NCI-H2171 treated with DMSO at 0.1 percent for 48 hours (cell line): ENCODE measurements at regions not wholly inside any gene's neighbourhood (a gene's known extent, or its start where the extent isn't known, plus 50 kb on each side); places are given as distances from the start of the nearest gene placed in this dataset.

ENCODE experiments used
- DNase-seq: peaks from one replicate; lab custom pipeline; 2025; lab: John Stamatoyannopoulos, UW

- DNase-seq, result no peak
Measured at GRCh38 chr2:180143633-180144337, 136.7 kb upstream of the CWC22 start.

- no peak for DNase-seq
Measured at GRCh38 chr2:180141600-180141999, 134.5 kb upstream of the CWC22 start.

GRCh38 chr2:180133736-180134135 is 126.6 kb upstream of the CWC22 start:
- no peak for DNase-seq

- DNase-seq, result peak; percentile 31
Measured at GRCh38 chr2:180130403-180130802, 123.3 kb upstream of the CWC22 start.

GRCh38 chr2:180128861-180129260 is 121.8 kb upstream of the CWC22 start:
- DNase-seq, result no peak

GRCh38 chr2:180125245-180125962 is 118.3 kb upstream of the CWC22 start:
- peak; percentile 94 for DNase-seq

GRCh38 chr2:180124273-180125139 is 117.4 kb upstream of the CWC22 start:
- peak; percentile 79 for DNase-seq

- no peak for DNase-seq
Measured at GRCh38 chr2:180122874-180123273, 115.8 kb upstream of the CWC22 start.

GRCh38 chr2:180115675-180116074 is 108.6 kb upstream of the CWC22 start:
- no peak for DNase-seq

GRCh38 chr2:180115269-180115668 is 108.2 kb upstream of the CWC22 start:
- DNase-seq, result no peak

GRCh38 chr2:180111901-180112300 is 104.8 kb upstream of the CWC22 start:
- DNase-seq, result no peak

GRCh38 chr2:180110469-180110868 is 103.4 kb upstream of the CWC22 start:
- no peak for DNase-seq

GRCh38 chr2:180101846-180102245 is 94.7 kb upstream of the CWC22 start:
- no peak for DNase-seq

- no peak for DNase-seq
Measured at GRCh38 chr2:180099308-180099707, 92.2 kb upstream of the CWC22 start.

GRCh38 chr2:180085144-180085543 is 78.0 kb upstream of the CWC22 start:
- no peak for DNase-seq

GRCh38 chr2:180077295-180077906 is 70.3 kb upstream of the CWC22 start:
- peak; percentile 30 for DNase-seq

GRCh38 chr2:180075870-180076269 is 68.8 kb upstream of the CWC22 start:
- DNase-seq, result no peak

- DNase-seq, result no peak
Measured at GRCh38 chr2:180071797-180072196, 64.7 kb upstream of the CWC22 start.

GRCh38 chr2:180063494-180064092 is 56.5 kb upstream of the CWC22 start:
- DNase-seq, result no peak

GRCh38 chr2:180062178-180062577 is 55.1 kb upstream of the CWC22 start:
- no peak for DNase-seq

- DNase-seq, result no peak
Measured at GRCh38 chr2:180061546-180061945, 54.4 kb upstream of the CWC22 start.

- no peak for DNase-seq
Measured at GRCh38 chr2:180061085-180061484, 54.0 kb upstream of the CWC22 start.
